GM18520 (cell line): ENCODE measurements at regions not wholly inside any gene's neighbourhood (a gene's known extent, or its start where the extent isn't known, plus 50 kb on each side); places are given as distances from the start of the nearest gene placed in this dataset.
"Not testable (repeated sequence)": the region's sequence is repeated elsewhere in the genome, so short reads cannot be mapped to it uniquely, and the experiment has no call there.

Source experiments
- ATAC-seq: cut with Tn5 transposase; IDR thresholded peaks from one replicate; pipeline ENCODE4 v1.9.1; 2021; ENCODE audit not compliant: unreplicated experiment

DNA sequence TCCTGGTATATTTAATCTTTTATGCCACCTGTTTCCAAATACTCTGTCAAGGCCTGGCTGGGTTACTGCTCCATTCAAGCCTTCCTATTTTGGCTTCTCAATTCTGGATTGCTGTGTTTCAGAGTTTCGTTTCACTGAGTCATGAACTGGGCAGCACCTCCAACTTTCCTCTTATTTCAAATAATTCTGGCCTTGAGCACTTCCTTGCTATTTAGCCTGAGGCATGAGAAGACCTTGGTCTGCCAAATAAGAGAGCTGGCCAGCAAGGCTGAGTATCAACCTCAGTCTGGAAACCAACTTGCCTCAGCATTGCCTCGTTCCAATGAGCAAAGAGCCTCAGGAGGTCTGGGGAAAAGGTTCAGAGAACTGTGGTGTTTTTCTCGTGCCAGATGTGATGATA lies 66.6 kb downstream of the TNFAIP3 start:
- ATAC-seq: no peak

DNA sequence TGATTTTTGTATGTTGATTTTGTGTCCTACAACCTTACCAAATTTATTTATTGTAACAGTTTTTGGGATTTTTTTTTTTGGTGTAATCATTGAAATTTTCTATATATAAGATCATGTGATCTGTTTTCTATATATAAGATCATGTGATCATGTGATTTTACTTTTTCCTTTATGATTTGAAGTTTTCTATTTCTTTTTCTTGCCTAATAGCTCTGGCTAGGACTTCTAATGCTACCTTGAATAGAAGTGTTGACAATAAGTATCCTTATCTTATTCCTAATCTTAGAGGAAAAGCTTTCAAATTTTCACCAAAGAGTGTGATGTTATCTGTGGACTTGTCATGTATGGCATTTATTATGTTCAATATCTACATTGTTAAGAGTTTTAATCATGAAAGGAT lies 69.7 kb downstream of the TNFAIP3 start:
- no peak for ATAC-seq

DNA sequence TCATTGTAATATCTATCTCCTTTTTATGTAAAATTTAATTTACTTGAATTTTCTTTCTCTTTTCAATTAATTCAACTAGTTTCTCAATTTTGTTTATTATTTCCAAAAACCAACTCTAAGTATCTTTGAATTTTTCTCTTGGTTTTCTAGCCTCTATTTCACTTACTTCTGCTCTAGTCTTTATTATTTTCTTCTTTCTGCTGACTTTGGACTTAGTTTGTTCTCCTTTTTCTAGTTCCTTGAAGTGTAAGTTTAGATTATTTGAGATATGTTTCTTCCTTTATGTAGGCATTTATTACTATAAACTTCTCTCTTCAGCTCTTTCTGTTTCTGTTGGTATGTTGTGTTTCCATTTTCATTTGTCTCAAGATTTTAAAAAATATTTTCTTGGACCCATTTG lies 70.8 kb downstream of the TNFAIP3 start:
- ATAC-seq: no peak

DNA sequence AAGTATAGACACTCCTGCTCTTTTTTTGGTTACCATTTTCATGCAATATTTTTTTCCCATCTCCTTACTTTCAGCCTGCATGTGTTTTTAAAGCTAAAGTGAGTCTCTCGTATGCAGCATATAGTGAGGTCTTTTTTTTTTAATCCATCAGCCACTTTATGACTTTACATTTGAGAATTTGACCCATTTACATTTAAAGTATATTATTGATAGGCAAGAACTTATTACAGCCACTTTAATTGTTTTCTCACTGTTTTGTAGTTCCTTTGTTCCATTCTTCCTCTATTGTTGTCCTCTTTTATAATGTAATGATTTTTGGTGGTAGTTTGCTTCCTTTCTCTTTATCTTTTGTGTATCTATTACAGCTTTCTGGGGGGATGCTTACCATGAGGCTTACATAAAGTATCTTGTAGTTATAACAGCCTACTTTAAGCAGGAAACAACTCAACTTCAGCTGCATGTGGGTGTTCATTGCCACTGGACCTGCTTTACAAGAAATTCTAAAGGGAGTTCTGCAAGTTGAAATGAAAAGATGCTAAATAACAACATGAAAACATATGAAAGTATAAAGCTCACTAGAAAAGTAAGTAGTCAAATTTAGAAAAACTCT lies 71.8 kb downstream of the TNFAIP3 start:
- no peak for ATAC-seq

DNA sequence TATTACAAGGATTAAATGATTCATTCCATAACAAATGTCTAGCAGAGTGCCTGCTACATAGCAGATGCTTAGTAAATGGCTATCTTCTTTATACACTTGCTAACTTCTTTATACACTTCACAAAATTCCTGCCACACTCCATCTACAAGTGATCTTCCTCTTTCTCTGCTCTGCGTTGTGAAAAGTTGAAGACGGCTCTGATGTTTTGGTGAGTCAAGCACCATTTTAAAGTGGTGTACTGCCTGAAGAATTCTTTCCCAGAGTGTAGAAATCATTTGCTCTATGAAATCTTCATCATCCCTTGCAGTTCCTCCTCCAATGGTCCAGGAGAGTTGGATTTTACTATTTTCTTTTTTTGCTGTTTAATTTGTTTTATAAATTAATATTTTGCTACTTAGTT lies 74.9 kb downstream of the TNFAIP3 start:
- no peak for ATAC-seq

DNA sequence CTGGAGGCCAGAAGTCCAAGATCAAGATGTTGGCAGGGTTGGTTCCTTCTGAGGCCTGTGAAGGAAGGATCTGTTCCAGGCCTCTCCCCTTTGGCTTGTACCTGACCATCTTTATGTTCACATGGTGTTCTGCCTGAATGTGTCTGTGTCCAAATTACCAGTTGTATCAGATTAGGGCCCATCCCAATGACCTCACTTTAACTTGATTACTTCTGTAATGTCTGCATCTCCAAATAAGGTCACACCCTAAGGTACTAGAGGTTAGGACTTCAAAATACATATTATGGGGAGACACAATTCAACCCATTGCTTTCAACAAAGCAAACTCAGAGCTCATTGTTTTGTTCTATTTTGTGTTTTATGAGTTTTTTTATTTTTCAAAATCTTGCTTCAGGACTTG lies 75.7 kb downstream of the TNFAIP3 start:
- no peak for ATAC-seq

DNA sequence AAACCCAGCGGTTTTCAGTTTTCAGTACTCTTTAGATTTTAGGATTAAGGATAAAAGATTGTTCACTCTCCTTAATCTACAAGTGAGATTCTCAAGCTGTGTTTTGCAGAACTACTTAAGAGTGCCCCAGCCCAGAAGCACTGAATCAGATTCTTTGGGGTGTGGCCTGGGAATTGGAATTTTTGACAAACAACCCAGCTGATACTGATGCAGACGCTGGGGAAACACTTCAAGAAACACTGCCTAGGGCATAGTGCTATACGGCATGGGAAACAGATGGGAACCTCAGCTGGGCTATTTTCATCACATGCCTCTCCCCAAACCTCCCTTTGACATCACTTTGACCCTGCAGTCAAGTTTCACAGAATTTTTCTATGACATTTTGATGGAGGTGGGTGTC lies 77.3 kb downstream of the TNFAIP3 start:
- not testable (repeated sequence) for ATAC-seq

DNA sequence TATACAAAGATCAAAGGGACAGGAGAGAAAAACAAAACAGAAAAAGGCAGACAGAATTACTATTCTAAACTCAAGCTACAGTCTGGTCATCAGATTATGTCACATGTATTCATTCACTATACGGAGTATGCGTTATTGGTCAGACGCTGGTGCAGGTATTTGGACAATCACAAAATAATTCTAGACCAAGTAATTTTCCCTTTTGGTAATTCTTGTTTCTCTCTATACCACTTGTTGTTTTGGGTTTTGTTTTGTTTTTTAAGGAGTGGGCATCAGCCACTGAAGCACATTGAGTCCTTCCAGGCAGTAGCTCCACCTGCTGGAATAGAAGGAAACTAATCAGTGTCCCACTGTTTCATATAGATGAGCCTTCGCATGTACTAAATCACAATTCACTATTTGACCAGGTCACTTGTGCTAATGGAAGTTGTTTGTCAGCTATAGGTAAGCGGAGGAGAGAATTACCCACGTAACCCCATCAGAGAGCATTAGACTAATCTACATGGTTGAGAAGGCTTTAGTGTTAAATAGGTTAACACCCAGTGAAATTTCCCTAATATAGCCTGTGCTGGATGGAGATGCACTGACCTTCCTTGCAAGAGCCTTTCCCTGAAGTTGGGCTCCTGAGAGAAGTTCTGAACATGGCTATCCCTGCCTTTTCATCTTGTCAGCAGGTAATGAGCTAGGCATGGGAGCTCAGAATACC lies 77.9 kb downstream of the TNFAIP3 start:
- ATAC-seq: no peak

DNA sequence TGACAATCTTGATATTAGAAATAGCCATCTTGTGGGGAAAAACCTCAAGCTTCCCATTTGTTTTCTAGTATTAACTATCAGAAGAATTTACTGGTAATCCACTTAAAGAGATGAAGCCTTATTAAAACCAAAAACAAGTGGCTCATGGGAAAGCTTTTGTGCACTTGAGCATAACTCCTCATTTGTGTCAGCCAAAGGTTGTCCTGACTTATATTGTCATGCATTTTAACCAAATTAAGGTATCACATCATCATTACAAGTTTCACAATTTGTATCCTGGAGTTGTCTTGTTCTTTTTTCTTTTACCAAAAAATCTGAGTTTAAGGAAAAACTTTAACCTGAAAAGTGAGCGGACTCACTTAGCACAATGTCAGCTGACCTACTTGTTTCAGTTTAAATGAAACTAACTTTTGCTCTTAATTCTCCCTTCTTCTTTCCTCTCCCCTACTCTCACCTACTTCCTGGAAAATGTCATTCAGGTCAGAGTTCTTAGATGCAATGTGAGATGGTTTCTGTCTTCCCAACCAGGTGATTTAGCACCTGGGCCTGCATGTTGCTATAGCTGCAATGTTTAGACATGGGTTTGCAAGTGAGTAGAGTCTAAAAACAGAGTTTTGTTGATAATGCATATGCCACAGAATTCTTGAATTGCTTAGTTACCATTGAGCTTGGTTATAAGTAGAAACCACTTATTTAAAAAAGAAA lies 82.8 kb downstream of the TNFAIP3 start:
- peak; percentile 61 for ATAC-seq

DNA sequence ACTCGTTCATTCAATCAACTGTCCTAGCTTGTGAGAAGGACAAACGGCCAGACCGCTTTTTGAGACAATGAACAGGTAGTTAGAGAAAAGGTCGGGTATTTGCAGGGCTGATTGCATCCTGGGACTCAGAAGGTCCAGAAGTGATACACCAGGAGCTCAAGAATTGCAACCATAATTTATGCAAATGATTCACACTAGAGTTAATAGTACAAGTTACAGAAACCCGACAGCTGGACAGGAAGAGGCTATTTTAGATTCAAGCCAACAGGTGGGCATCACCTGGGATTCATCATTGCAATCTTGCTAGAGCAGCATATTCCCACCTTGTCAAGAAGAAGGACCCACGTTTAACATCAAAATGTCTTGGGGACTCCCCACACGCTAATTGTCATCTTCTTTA lies 83.5 kb downstream of the TNFAIP3 start:
- ATAC-seq: no peak

DNA sequence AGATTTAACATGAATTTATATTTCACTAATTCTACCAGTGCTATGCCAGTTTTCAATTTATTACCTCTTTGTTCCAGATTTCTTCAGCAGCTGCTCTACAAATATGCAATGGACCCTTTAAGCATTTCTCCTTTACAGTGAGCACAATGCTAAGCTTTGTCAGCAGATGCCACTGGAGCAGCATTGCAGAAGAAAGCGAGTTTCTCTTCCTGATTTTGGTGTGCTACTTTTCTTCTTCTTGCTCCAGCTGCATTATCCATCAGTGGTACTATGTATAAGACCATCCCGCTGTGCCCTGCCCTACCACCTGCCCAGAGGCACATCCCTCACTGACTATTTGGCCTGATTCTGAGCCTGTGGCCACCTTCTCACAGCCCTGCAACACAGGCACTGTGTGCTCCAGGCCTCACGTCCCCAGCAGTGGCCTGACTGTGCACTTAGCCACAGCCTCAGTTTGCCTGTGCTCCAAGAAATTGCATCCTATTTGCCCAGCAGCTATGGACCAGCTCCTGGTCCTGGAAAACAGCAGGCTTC lies 84.1 kb downstream of the TNFAIP3 start:
- ATAC-seq: no peak

DNA sequence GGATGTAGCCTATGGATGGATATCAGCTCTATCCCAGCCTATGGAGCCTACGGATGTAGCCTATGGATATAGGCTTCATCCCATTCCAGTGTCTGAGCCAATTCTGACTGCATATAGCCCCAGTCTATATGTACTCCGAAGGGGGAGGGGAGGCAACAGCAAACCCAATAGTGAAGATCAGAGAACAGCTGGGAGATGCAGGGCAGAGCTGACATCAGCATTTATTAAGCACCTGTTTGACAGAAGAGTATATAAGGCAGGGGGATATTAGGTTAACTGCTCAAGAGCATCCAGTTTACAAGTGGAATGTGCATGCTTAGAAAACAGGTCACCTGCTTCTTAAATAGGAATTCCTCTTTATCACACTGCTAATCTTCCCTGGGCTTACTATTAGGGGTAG lies 85.2 kb downstream of the TNFAIP3 start:
- ATAC-seq: no peak

DNA sequence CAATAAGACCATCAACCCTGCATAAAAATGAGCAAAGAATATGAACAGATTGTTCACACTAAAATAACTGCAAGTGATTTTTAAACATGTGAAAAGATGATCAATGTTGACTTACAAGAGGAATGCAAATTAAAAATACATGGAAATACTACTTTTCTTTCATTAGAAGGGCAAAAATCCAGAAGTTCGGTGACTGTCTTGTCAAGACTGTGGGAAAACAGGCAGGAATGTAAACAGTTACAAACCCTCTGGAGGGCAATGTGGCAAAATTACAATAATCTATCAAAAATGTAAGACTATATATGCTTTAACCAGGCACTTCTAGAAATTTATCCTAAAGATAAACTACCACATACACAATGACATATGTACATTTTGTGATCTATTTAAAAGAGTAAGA lies 86.7 kb downstream of the TNFAIP3 start:
- ATAC-seq: no peak

DNA sequence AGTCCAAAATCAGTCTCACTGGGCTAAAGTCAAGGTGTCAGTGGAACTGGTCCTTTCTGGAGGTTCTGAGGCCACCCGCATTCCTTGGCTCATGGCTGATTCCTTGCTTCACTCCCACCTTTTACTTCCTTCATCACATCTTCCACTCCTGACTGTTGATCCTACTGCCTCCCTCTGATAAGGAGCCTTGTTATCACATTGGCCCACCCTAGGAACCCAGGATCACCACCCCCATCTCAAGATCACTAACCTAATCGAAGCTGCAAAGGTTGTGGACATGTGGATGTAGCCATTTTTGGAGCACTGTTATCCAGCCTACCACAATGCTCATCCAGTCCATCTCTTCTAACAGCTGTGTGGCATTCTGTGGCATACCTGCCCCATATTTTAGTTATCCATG lies 87.2 kb downstream of the TNFAIP3 start:
- no peak for ATAC-seq

DNA sequence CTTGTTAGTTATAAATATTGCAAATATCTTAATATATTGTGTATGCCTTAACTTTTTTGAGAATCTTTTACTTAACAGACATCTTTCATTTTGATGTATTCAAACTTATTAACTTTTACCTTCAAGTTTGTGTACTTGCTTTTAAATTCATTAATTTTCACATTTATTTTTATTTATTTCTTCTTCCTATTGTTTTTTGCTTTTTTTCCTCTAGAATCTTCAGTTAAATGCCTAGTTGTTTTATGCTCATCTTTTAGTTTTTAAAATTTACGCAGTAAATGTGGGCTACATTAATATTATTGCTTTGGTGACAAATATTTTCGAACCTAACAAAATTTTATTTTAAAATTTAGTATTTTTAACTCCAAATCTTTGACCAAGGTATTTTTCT lies 89.0 kb downstream of the TNFAIP3 start:
- no peak for ATAC-seq

DNA sequence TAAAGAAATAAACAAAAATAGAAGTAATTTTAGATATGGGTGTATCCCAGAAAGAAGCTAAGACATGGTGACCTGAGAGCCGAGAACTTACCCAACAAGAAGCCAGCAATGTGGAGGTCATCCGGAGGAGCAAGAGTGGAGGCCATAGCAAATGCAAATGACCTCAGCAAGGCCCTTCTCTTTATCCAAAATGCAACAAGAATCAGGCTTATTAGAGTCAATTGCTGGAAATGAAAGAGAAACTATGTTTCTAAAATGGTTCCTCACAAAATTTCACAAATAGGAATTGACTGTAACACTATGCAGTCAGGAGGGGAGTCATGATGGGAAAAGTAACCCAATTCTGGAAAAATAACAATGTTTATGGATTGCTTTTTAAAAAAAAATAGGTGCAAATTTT lies 90.4 kb downstream of the TNFAIP3 start:
- no peak for ATAC-seq

DNA sequence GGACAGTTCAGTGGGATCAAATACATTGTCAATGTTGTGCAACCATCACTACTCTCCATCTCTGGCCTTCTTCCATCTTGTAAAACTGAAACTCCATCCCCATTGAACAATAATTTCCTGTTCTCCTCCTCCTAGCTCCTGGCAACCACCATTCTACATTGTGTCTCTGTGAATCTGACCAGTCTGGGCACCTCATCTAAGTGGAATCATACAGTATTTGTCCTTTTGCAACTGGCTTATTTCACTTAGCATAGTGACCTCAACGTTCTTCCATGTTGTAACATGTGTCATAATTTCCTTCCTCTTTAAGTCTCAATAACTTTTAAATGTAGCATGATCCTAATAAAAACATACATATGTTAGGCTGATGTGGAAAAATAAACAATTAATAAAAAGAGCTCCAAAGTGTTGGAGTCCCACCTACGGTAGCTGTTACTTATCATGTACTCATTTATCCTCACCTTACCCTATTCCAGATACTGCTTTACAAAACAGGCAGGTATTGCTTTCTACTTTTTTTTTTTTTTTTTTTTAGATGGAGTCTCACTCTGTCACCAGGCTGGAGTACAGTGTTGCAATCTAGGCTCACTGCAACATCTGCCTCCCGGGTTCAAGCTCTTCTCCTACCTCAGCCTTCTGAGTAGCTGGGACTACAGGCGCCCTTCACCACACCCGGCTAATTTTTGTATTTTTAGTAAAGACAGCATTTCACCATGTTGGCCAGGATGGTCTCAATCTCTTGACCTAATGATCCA lies 91.9 kb downstream of the TNFAIP3 start:
- no peak for ATAC-seq

DNA sequence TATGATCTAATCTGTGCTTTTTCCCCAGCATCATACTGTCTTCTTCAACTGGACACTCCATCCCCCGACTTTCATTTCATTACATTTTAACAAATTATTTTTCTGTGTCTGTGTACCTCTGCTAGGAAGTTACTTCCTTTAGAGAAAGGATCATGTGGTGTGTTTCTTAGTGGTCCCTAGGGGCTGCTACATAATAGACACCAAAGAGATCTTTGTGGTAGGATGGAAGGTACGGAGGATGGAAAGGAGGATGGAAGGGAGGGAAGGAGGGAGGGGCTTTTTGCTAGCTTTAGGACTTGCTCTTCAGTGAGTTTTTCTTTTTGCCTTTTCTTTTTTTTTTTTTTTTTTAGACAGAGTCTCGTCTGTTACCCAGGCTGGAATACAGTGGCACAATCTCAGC lies 95.7 kb downstream of the TNFAIP3 start:
- ATAC-seq: no peak

DNA sequence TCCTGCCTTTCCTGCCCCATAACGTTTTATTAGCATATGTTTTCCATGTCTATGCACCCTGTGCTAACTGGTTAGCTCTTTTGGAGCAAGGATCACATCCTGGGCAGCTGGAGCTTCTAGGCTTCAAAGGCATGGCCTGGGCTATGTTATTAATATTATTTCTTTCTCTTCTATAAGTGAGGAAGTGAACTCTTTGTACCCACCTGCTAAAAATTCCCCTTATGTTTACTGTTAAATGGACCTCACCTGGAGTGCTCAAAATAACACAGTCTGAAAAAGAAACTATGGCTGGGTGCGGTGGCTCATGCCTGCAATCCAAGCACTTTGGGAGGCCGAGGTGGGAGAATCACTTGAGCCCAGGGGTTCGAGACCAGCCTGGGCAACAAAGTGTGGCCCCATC lies 97.8 kb downstream of the TNFAIP3 start:
- peak; percentile 42 for ATAC-seq

DNA sequence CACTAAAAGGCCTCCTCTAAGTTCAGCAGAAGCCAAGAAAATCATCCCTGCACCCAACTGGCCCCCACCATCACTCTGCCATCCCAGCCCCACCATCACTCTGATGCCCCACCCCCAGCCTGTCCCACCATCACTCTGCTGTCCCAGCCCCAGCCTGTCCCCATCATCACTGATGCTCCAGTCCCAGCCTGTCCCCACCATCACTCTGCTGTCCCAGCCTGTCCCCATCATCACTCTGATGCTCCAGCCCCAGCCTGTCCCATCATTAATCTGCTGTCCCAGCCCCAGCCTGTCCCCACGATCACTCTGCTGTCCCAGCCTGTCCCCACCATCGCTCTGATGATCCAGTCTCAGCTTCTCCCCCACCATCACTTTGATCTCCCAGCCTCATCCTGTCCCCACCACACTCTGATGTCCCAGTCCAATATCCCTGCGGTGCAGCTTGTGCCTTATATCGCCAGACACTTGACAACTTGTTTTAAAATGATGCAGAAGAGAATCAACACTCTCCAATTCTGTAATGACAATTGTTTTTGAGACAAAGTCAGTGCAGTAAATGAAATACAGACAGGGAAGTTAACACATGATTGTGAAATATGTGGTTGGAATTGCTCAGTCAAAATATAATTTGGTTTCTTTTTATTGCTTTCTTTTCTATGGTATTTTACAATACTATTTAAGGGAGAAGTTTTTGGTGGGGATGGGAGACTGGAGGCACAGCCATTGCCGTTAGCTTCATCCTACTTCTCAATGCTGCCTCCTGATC lies 100.8 kb downstream of the TNFAIP3 start:
- no peak for ATAC-seq

DNA sequence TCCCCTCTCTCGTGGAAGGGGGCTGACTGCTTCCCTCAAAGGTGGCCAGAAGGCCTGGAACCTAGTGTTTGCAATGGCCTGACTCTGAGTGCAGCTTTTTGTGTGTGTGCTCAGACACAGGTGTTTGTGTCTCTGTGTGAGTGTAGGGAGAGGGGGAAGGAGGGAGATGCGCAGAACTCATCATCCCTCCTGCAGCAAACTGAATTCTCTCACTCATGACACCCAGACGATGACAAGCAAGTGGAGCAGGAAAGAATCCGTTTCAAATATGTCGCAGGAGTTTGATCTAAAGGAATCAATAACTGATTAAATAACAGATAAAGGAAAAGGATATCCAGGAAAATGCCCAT lies 101.4 kb downstream of the TNFAIP3 start:
- ATAC-seq: no peak
